SK-N-SH (cell line): ENCODE measurements at regions not wholly inside any gene's neighbourhood (a gene's known extent, or its start where the extent isn't known, plus 50 kb on each side); places are given as distances from the start of the nearest gene placed in this dataset.

Source experiments
- CTCF ChIA-PET: fragments of 300-600, 350-600 bp; formaldehyde crosslinking; extraction: SDS; loops from one replicate; lab custom pipeline; 2021; lab: Yijun Ruan, JAX
- POLR2A ChIA-PET: fragments of 350-600 bp; sonication (Branson Sonifier 250); formaldehyde crosslinking; extraction: SDS; loops from one replicate; lab custom pipeline; 2020; ENCODE audit warnings: antibody characterized with exemption, inconsistent platforms; lab: Yijun Ruan, JAX
- DNase-seq: peaks from one replicate; pipeline ENCODE4 v3.0.0; 2012
- H2AFZ ChIP-seq: fragments of 200-600 bp; sonication (generic); 2 replicates; pipeline ENCODE4 v1.8.1; 2016; ENCODE audit warnings: antibody characterized with exemption, mild to moderate bottlenecking, low read depth
- H3F3A ChIP-seq: fragments of 200-600 bp; sonication (generic); replicated peaks from 2 replicates; pipeline ENCODE3; 2016; ENCODE audit warnings: antibody characterized with exemption, mild to moderate bottlenecking; ENCODE audit not compliant: insufficient read depth
- H3K27ac ChIP-seq, 2 experiments: fragments of 200-500 bp in 1 of 2; fragments of 200-600 bp in 1 of 2; sonication (Bioruptor generic) in 1 of 2; sonication (generic), shearing (Covaris generic) in 1 of 2; 2 replicates each; pipeline versions ENCODE4 v1.5.1 to v1.6.1; 2014 to 2016; ENCODE audit warnings: low read depth in 2 of 2, inconsistent platforms in 1 of 2, low read length in 1 of 2, mild to moderate bottlenecking in 1 of 2, mixed read lengths in 1 of 2
- H3K27me3 ChIP-seq: fragments of 200-600 bp; sonication (generic), shearing (Covaris generic); 2 replicates; pipeline ENCODE4 v1.6.1; 2016; ENCODE audit warnings: mixed run types; ENCODE audit not compliant: insufficient read depth
- H3K36me3 ChIP-seq, 2 experiments: fragments of 200-500 bp in 1 of 2; fragments of 200-600 bp in 1 of 2; sonication (Bioruptor generic) in 1 of 2; sonication (generic) in 1 of 2; replicated peaks in 1 of 2; 2 replicates each; pipeline versions ENCODE3 to v1.5.1; 2014 to 2016; ENCODE audit warnings: low read length in 1 of 2, mild to moderate bottlenecking in 1 of 2; ENCODE audit not compliant: insufficient read depth in 2 of 2, control insufficient read depth in 1 of 2
- H3K4me1 ChIP-seq, 2 experiments: fragments of 200-500 bp in 1 of 2; fragments of 200-600 bp in 1 of 2; sonication (Bioruptor generic) in 1 of 2; sonication (generic), shearing (Covaris generic) in 1 of 2; 2 replicates each; pipeline versions ENCODE4 v1.5.1 to v1.6.1; 2014 to 2016; ENCODE audit warnings: low read depth in 1 of 2, low read length in 1 of 2, mixed run types in 1 of 2; ENCODE audit not compliant: insufficient read depth in 2 of 2, control insufficient read depth in 1 of 2
- H3K4me2 ChIP-seq: fragments of 200-600 bp; sonication (generic), shearing (Covaris generic); 2 replicates; pipeline ENCODE4 v1.6.1; 2017; ENCODE audit warnings: mixed run types
- H3K4me3 ChIP-seq, 2 experiments: fragments of 200-500 bp in 1 of 2; fragments of 200-600 bp in 1 of 2; sonication (Bioruptor generic) in 1 of 2; sonication (generic), shearing (Covaris generic) in 1 of 2; 2 replicates each; pipeline versions ENCODE4 v1.5.1 to v1.8.1; 2014 to 2016; ENCODE audit warnings: low read depth in 2 of 2, inconsistent platforms in 1 of 2, low read length in 1 of 2, mild to moderate bottlenecking in 1 of 2, mixed read lengths in 1 of 2, moderate library complexity in 1 of 2
- H3K79me2 ChIP-seq: fragments of 200-600 bp; sonication (generic); 2 replicates; pipeline ENCODE4 v1.8.1; 2017; ENCODE audit warnings: mild to moderate bottlenecking; ENCODE audit not compliant: insufficient read depth
- H3K9ac ChIP-seq: fragments of 200-600 bp; sonication (generic); 2 replicates; pipeline ENCODE4 v1.6.1; 2017; ENCODE audit warnings: mixed run types
- H3K9me2 ChIP-seq: fragments of 200-600 bp; sonication (generic); 2 replicates; pipeline ENCODE4 v1.6.1; 2017; ENCODE audit warnings: mixed run types
- H3K9me3 ChIP-seq: fragments of 200-600 bp; sonication (generic); 2 replicates; pipeline ENCODE4 v1.6.1; 2017; ENCODE audit warnings: mixed run types, mild to moderate bottlenecking, moderate library complexity
- H4K20me1 ChIP-seq: fragments of 200-600 bp; sonication (generic); 2 replicates; pipeline ENCODE4 v1.6.1; 2017; ENCODE audit warnings: mild to moderate bottlenecking, mixed run types; ENCODE audit not compliant: insufficient read depth
- MAX ChIP-seq: IDR thresholded peaks from 2 replicates; pipeline ENCODE4 v1.4.0; 2012; ENCODE audit warnings: low read depth
- NFIC ChIP-seq: IDR thresholded peaks from 2 replicates; pipeline ENCODE4 v1.4.0; 2012; ENCODE audit warnings: borderline replicate concordance
- NRF1 ChIP-seq: IDR thresholded peaks from 2 replicates; pipeline ENCODE4 v1.6.1; 2012; ENCODE audit warnings: low read depth, mild to moderate bottlenecking, low read length
- RFX5 ChIP-seq: IDR thresholded peaks from 2 replicates; pipeline ENCODE4 v1.6.1; 2012; ENCODE audit warnings: mild to moderate bottlenecking, improper control_type of control experiment, low read length
- WGBS: methylation state at CpG from one replicate; pipeline ENCODE4 v1.1.6; 2017; ENCODE audit warnings: low lambda C conversion rate; 5-methylcytosine and 5-hydroxymethylcytosine counted together

- Histone ChIP-seq H3F3A (no peaks in the 10 kb centered on the region), H3K4me3 (no peak overlapping the region), H3K9ac (no peak overlapping the region), H3K4me1 (peaks cover 0 to 23% of the 10 kb centered on the region in 2 experiments; a peak in 2 of 4 replicates), H3K79me2 (no peaks in the 10 kb centered on the region)
- 80% methylated on average over 1 of the region's 1 CpG for WGBS
- POLR2A ChIA-PET = no interaction called here
- TF ChIP-seq RFX5 = no peak
- TF ChIP-seq, all 33 proteins: peak for 0
- CTCF ChIA-PET = no interaction called here
- H2AFZ ChIP-seq = no peak overlapping the region
- no peak for DNase-seq
- H3K27me3 ChIP-seq = peaks cover 3% of the 10 kb centered on the region; the same call in 1 of the 2 replicates
- H3K4me2 ChIP-seq = no peak overlapping the region
- H3K27ac ChIP-seq = no peak overlapping the region
- no peaks in the 10 kb centered on the region for H3K9me3 ChIP-seq
- H3K36me3 ChIP-seq = no peaks in the 10 kb centered on the region
- no peaks in the 10 kb centered on the region for H3K9me2 ChIP-seq
- H4K20me1 ChIP-seq = no peaks in the 10 kb centered on the region
Measured at GRCh38 chr16:50472472-50472871, 75.7 kb upstream of the NKD1 start.

- ChIA-PET POLR2A (no interaction called here), CTCF (no interaction called here)
- no peaks in the 10 kb centered on the region for H3K36me3 ChIP-seq
- H3K9me2 ChIP-seq = no peaks in the 10 kb centered on the region
- TF ChIP-seq NRF1 = no peak
- TF ChIP-seq MAX = no peak
- H3K4me3 ChIP-seq = no peak overlapping the region
- 27% methylated on average over 3 of the region's 3 CpGs for WGBS
- H3K79me2 ChIP-seq = no peaks in the 10 kb centered on the region
- no peaks in the 10 kb centered on the region for H4K20me1 ChIP-seq
- no peaks in the 10 kb centered on the region for H3F3A ChIP-seq
- H3K27me3 ChIP-seq = peaks cover 5% of the 10 kb centered on the region; the same call in 1 of the 2 replicates
- H3K4me1 ChIP-seq = peaks cover 0 to 28% of the 10 kb centered on the region in 2 experiments; a peak in 2 of 4 replicates
- no peak for DNase-seq
- H3K4me2 ChIP-seq = no peak overlapping the region
- no peak overlapping the region for H2AFZ ChIP-seq
- no peaks in the 10 kb centered on the region for H3K9me3 ChIP-seq
- H3K27ac ChIP-seq = no peak overlapping the region
- no peak overlapping the region for H3K9ac ChIP-seq
Measured at GRCh38 chr16:50470687-50471086, 77.5 kb upstream of the NKD1 start.

GRCh38 chr16:50469744-50470321 is 78.4 kb upstream of the NKD1 start:
- no peak overlapping the region for H3K4me3 ChIP-seq
- no peaks in the 10 kb centered on the region for H3K9me3 ChIP-seq
- H3K9ac ChIP-seq = no peak overlapping the region
- H4K20me1 ChIP-seq = no peaks in the 10 kb centered on the region
- no peaks in the 10 kb centered on the region for H3K79me2 ChIP-seq
- no peak overlapping the region for H2AFZ ChIP-seq
- H3K27ac ChIP-seq = no peak overlapping the region; a peak in 1 of 4 replicates
- POLR2A ChIA-PET = no interaction called here
- WGBS = 52% methylated on average over 17 of the region's 18 CpGs
- TF ChIP-seq NFIC = no peak
- TF ChIP-seq, all 33 proteins: peak for 0
- no peak for DNase-seq
- Histone ChIP-seq H3K4me1 (peaks cover 0 to 28% of the 10 kb centered on the region in 2 experiments; a peak in 2 of 4 replicates), H3K27me3 (peaks cover 5% of the 10 kb centered on the region; the same call in 1 of the 2 replicates), H3K4me2 (no peak overlapping the region), H3K36me3 (no peaks in the 10 kb centered on the region), H3K9me2 (no peaks in the 10 kb centered on the region), H3F3A (no peaks in the 10 kb centered on the region)
- CTCF ChIA-PET = interaction anchor here (1.3 kb wide), 1 partner anchor 96 kb away, joined by 4 read pairs; no protein-coding TSS in a partner anchor
